Transverse colon (tissue), 4 donors: ENCODE measurements at regions not wholly inside any gene's neighbourhood (a gene's known extent, or its start where the extent isn't known, plus 50 kb on each side); places are given as distances from the start of the nearest gene placed in this dataset.
"Not testable (repeated sequence)": the region's sequence is repeated elsewhere in the genome, so short reads cannot be mapped to it uniquely, and the experiment has no call there.

Experiments used
- DNase-seq: peaks from one replicate; pipeline ENCODE4 v3.0.0-alpha.2; 2019
- H3K27ac ChIP-seq, 4 donors: fragments of 200-600 bp; sonication (generic); 2 replicates each; pipeline ENCODE4 v1.5.1; 2016 to 2018; ENCODE audit warnings: inconsistent platforms in 4 of 4
- H3K27me3 ChIP-seq: fragments of 200-600 bp; sonication (generic); 2 replicates; pipeline ENCODE4 v1.5.1; 2017; ENCODE audit warnings: inconsistent platforms
- H3K36me3 ChIP-seq, 4 donors: fragments of 200-600 bp; sonication (generic); 2 replicates each; pipeline ENCODE4 v1.5.1; 2017 to 2019; ENCODE audit warnings: inconsistent platforms in 4 of 4
- H3K4me1 ChIP-seq, 4 donors: fragments of 200-600 bp; sonication (generic); 2 replicates each; pipeline ENCODE4 v1.5.1; 2017 to 2020; ENCODE audit warnings: inconsistent platforms in 4 of 4
- H3K4me3 ChIP-seq, 4 donors: fragments of 200-600 bp; sonication (generic); 1 replicate in 1 of 4; 2 replicates in 3 of 4; pipeline versions ENCODE4 v1.5.1 to v1.6.1; 2017 to 2019; ENCODE audit warnings: inconsistent platforms in 4 of 4
- H3K9me3 ChIP-seq, 2 donors: fragments of 200-600 bp; sonication (generic); 2 replicates each; pipeline ENCODE4 v1.5.1; 2017 to 2019; ENCODE audit warnings: inconsistent platforms in 2 of 2
- EP300 ChIP-seq: sonication (generic); formaldehyde crosslinking; IDR thresholded peaks from one replicate; pipeline ENCODE4 v1.6.1; 2017; ENCODE audit warnings: antibody characterized with exemption, low read depth
- POLR2A ChIP-seq: fragments of 450-650 bp; IDR thresholded peaks from one replicate; pipeline ENCODE4 v1.6.1; 2016; ENCODE audit warnings: antibody characterized with exemption, mild to moderate bottlenecking, moderate library complexity
- POLR2AphosphoS5 ChIP-seq, 3 donors: sonication (generic); formaldehyde crosslinking; IDR thresholded peaks; one replicate each; pipeline ENCODE4 v1.6.1; 2016; ENCODE audit warnings: antibody characterized with exemption in 3 of 3
- WGBS, 2 donors: methylation state at CpG; one replicate each; pipeline ENCODE4 v1.1.5; 2018; ENCODE audit warnings: low coverage in 1 of 2; 5-methylcytosine and 5-hydroxymethylcytosine counted together
- in situ Hi-C, 4 donors: fragments of 200-750 bp; cut with MboI; loops; one replicate each; pipeline versions ENCODE4 v1.15.0 to v1.15.1; 2017; ENCODE audit warnings: low sequenced_read_pairs in 3 of 4, low pct_ligation_motif_present in 1 of 4, low pct_unique_long_range_greater_than_20kb in 1 of 4
- intact Hi-C: fragments of 100-400 bp; cut with DNase I; formaldehyde crosslinking; loops from one replicate; pipeline ENCODE4 v1.15.1; 2023; ENCODE audit warnings: low total_unique reads
- TF ChIP-seq, protein P1 (sequence below), 5 experiments: fragments of 200-600 bp in 3 of 5; fragments of 450-650 bp in 2 of 5; sonication (generic) in 3 of 5; IDR thresholded peaks; 1 replicate in 2 of 5; 2 replicates in 3 of 5; pipeline ENCODE4 v1.5.1; 2016 to 2017; ENCODE audit warnings: antibody characterized with exemption in 5 of 5, inconsistent platforms in 3 of 5, mild to moderate bottlenecking in 2 of 5, moderate library complexity in 1 of 5

GRCh38 chr21:15468368-15468767 is 261.4 kb upstream of the USP25 start:
- intact Hi-C loops (no loop called here), in situ Hi-C loops (loop anchor here in 1 of 4 donors (25.0 kb wide), 1 partner anchor 181 kb away; no protein-coding TSS in a partner anchor)
- Histone ChIP-seq H3K9me3 (no peaks in the 10 kb centered on the region), H3K27me3 (no peaks in the 10 kb centered on the region), H3K4me1 (peaks cover 0 to 2% (median 0%) of the 10 kb centered on the region in 4 donors), H3K4me3 (no peak overlapping the region), H3K36me3 (no peaks in the 10 kb centered on the region), H3K27ac (no peak overlapping the region)
- TF ChIP-seq, protein P1, sequence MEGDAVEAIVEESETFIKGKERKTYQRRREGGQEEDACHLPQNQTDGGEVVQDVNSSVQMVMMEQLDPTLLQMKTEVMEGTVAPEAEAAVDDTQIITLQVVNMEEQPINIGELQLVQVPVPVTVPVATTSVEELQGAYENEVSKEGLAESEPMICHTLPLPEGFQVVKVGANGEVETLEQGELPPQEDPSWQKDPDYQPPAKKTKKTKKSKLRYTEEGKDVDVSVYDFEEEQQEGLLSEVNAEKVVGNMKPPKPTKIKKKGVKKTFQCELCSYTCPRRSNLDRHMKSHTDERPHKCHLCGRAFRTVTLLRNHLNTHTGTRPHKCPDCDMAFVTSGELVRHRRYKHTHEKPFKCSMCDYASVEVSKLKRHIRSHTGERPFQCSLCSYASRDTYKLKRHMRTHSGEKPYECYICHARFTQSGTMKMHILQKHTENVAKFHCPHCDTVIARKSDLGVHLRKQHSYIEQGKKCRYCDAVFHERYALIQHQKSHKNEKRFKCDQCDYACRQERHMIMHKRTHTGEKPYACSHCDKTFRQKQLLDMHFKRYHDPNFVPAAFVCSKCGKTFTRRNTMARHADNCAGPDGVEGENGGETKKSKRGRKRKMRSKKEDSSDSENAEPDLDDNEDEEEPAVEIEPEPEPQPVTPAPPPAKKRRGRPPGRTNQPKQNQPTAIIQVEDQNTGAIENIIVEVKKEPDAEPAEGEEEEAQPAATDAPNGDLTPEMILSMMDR (IDR thresholded peaks at IDR 0.05): no peak
- no peak for TF ChIP-seq POLR2AphosphoS5 (IDR thresholded peaks at IDR 0.05)
- no peak for TF ChIP-seq POLR2A
- no peak for TF ChIP-seq EP300
- no peak for DNase-seq
- WGBS, 2 donors: 83 to 85% methylated on average over 2 of the region's 2 CpGs

DNA sequence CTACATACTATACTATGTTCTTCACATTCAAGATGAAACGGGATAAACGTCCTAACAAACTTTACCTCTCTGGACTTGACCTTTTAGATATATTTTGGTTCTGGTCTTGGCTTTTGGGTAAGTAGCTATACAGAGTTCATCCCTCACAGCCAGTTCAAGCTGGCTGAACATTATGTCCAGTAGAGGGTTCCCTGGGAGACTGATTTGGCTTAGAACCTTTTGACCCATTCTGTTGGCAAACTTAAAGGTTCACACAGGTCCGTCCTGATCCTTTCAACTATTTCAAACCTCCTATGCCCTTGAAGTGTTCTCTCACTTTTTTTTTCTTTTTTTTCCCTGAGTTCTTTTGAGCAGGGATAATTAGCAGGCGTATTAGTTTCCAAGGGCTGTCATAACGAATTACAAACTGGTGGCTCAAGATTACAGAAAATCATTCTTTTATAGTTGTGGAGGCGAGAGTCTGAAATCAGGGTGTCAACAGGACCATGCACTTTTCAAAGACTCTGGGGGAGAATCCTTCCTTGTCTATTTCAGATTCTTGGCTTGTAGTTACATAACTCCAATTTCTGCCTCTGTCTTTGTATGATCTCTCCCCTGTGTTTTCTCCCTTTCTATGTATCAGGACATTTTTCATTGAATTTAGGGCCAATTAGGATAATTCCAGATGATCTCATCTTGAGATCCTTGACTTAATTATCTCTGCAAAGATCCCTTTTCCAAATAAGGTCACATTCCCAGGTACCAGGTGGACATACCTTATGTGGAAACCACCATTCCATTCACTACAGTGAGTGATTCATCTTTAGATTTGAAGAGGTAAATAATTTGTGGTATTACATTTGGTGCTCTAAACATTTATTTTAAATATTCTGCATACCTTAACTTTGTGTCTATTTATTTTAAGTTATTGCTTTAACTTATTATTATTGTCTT is 257.4 kb upstream of the USP25 start:
- Histone ChIP-seq H3K9me3 (no peaks in the 10 kb centered on the region), H3K27me3 (no peaks in the 10 kb centered on the region), H3K27ac (no peak overlapping the region), H3K36me3 (no peaks in the 10 kb centered on the region), H3K4me3 (no peak overlapping the region), H3K4me1 (peaks cover 0 to 2% (median 0%) of the 10 kb centered on the region in 4 donors)
- in situ Hi-C loops (loop anchor here in 1 of 4 donors (25.0 kb wide), 1 partner anchor 185 kb away; no protein-coding TSS in a partner anchor), intact Hi-C loops (no loop called here)
- TF ChIP-seq EP300 (no peak), POLR2AphosphoS5 (IDR thresholded peaks at IDR 0.05) (no peak), POLR2A (no peak)
- TF ChIP-seq, protein P1 (IDR thresholded peaks at IDR 0.05): no peak
- no peak for DNase-seq
- 85 to 93% methylated on average over 6 of the region's 6 CpGs for WGBS, 2 donors

- H3K4me3 ChIP-seq, intact Hi-C loops, H3K27me3 ChIP-seq, H3K27ac ChIP-seq, DNase-seq, H3K4me1 ChIP-seq, H3K9me3 ChIP-seq, H3K36me3 ChIP-seq: not testable (repeated sequence)
- in situ Hi-C loops: loop anchor here (25.0 kb wide), 4 partner anchors 415 to 1090 kb away; partner anchors contain the start of genes NRIP1 (in 2 of the 4) and HSPA13 (in 1 of the 4)
- WGBS, 2 donors: 62 to 85% methylated on average over 3 of the region's 3 CpGs
These were observed 252.0 kb upstream of the USP25 start for GRCh38 chr21:15477773-15478172.

- no peak for TF ChIP-seq POLR2AphosphoS5 (IDR thresholded peaks at IDR 0.05)
- TF ChIP-seq EP300: no peak
- TF ChIP-seq, protein P1 (IDR thresholded peaks at IDR 0.05): no peak
- TF ChIP-seq POLR2A: no peak
- no peak overlapping the region for H3K4me3 ChIP-seq
- intact Hi-C loops: loop anchor here (5.0 kb wide), 1 partner anchor 618 kb away; no protein-coding TSS in a partner anchor
- no peak overlapping the region for H3K27ac ChIP-seq
- H3K9me3 ChIP-seq: no peaks in the 10 kb centered on the region
- peaks cover 0 to 3% (median 0%) of the 10 kb centered on the region in 4 donors for H3K4me1 ChIP-seq
- no peaks in the 10 kb centered on the region for H3K36me3 ChIP-seq
- no peaks in the 10 kb centered on the region for H3K27me3 ChIP-seq
- in situ Hi-C loops: loop anchor here (10.0 to 25.0 kb wide), 5 partner anchors 418 to 1093 kb away; partner anchors contain the start of genes NRIP1 (in 2 of the 4) and HSPA13 (in 1 of the 4)
- 86 to 90% methylated on average over 6 of the region's 6 CpGs for WGBS, 2 donors
- DNase-seq: no peak
These were observed 249.6 kb upstream of the USP25 start for GRCh38 chr21:15480160-15480559.
